SK-N-MC (cell line): ENCODE measurements at regions not wholly inside any gene's neighbourhood (a gene's known extent, or its start where the extent isn't known, plus 50 kb on each side); places are given as distances from the start of the nearest gene placed in this dataset.

Experiments used
- EZH2 ChIP-seq: fragments of 200-600 bp; sonication (generic); IDR thresholded peaks from one replicate; pipeline ENCODE4 v1.6.1; 2017; ENCODE audit warnings: antibody characterized with exemption
- FOXP2 ChIP-seq: optimal IDR thresholded peaks from 2 replicates; pipeline ENCODE3; 2011; ENCODE audit warnings: mild to moderate bottlenecking, moderate library complexity; ENCODE audit not compliant: insufficient read depth; ENCODE audit errors: extremely low read length, control extremely low read depth
- POLR2AphosphoS5 ChIP-seq: IDR thresholded peaks from 2 replicates; pipeline ENCODE4 v1.6.1; 2012; ENCODE audit warnings: mild to moderate bottlenecking, low read depth, low read length, borderline replicate concordance

DNA sequence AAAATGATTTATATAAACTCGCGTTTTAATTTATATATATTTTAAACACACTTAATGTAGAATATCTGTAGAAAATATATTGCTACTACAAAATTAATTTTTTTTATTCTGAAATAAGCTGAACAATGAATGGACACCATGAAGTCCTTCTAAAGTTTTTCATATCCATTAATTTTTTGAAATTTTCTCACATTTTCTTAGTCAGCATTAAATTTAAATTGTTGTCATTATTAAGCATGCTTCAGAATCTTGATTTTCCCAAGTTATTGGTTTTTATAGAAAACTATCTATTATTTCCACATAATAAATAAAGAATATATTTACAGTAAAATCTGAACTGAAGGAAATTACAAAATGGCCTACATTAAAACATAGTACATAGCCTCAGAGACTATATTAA, 1314.9 kb upstream of the CDH6 start:
- TF ChIP-seq POLR2AphosphoS5 (no peak), EZH2 (no peak), FOXP2 (no peak)
